ENCODE measurements at regions not wholly inside any gene's neighbourhood (a gene's known extent, or its start where the extent isn't known, plus 50 kb on each side); places are given as distances from the start of the nearest gene placed in this dataset.
"Not testable (repeated sequence)": the region's sequence is repeated elsewhere in the genome, so short reads cannot be mapped to it uniquely, and the experiment has no call there.

DNA sequence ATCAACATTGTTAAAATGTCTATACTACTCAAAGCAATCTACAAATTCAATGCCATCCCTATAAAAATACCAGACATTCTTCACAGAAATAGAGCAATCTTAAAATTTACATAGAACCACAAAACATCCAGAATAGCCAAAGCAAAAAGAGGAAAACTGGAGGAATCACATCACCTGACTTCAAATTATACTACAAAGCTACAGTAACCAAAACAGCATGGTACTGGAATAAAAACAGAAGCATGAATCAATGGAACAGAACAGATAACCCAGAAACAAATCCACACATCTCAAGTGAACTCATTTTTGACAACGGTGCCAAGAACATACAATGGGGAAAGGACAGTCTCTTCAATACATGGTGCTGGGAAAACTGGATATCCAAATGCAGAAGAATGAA is 87.3 kb upstream of the EGFR start:
- H3K9me3 Mint-ChIP-seq = no peaks in the 10 kb centered on the region
- peaks cover 42% of the 10 kb centered on the region for H3K27me3 Mint-ChIP-seq
- no peak overlapping the region for H3K27ac Mint-ChIP-seq
- no peaks in the 10 kb centered on the region for H3K36me3 Mint-ChIP-seq (ENCODE audit: low read depth)
- no peak overlapping the region for H3K4me3 Mint-ChIP-seq
- CTCF ChIA-PET = no interaction called here
- no peak for DNase-seq
- POLR2A ChIA-PET = no interaction called here
- no peaks in the 10 kb centered on the region for H3K4me1 Mint-ChIP-seq

DNA sequence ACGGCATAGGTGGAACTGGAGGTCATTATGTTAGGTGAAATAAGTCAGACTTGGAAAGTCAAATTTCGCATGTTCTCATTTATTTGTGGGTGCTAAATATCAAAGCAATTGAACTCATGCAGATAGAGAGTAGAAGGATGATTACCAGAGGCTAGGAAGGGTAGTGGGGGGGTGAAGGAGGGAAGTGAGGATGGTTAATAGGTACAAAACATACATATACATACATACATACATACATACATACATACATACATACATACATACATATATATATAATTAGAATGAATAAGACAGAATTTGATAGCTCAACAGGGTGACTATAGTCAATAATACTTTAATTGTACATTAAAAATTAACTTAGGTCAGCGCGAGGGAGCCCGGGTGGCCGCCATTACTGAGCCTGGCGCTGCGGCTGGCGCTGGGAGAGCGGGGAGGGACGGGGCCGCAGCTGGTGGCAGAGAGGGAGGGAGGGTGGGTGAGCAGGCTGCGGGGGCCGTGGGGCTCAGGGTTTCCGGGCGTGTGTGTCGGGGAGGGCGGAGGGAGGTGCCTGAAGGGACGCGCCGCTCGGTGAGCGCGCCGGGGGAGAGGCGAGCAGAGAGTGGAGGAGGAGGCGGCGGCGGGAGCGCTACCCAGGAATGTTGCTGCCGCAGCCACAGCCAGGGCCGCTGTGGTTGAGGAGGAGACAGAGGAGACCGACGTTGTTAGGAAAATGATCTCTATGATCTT is 85.8 kb upstream of the EGFR start:
- Mint-ChIP-seq H3K36me3 (ENCODE audit: low read depth) (no peaks in the 10 kb centered on the region), H3K4me1 (no peaks in the 10 kb centered on the region), H3K4me3 (no peak overlapping the region), H3K27me3 (peaks cover 45% of the 10 kb centered on the region), H3K27ac (no peak overlapping the region), H3K9me3 (no peaks in the 10 kb centered on the region)
- ChIA-PET POLR2A (no interaction called here), CTCF (no interaction called here)
- no peak for DNase-seq

DNA sequence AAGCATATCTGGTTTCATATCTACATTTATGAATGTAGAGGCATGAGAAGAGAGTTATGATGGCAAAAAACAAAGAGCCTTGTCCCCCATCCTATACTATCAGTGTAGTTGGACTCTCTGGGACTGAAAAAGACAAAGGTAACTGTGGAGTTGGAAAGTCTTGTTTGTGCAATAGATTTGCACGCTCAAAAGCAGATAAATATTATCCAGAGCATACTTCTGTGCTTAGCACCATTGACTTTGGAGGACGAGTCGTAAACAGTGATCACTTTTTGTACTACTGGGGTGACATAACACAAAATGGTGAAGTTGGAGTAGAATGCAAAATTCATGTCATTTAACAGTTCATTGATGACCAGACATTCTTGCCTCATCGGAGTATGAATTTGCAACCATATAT is 85.2 kb upstream of the EGFR start:
- H3K9me3 Mint-ChIP-seq = no peaks in the 10 kb centered on the region
- peaks cover 46% of the 10 kb centered on the region for H3K27me3 Mint-ChIP-seq
- no peaks in the 10 kb centered on the region for H3K36me3 Mint-ChIP-seq (ENCODE audit: low read depth)
- H3K4me3 Mint-ChIP-seq = no peak overlapping the region
- H3K4me1 Mint-ChIP-seq = no peaks in the 10 kb centered on the region
- H3K27ac Mint-ChIP-seq = no peak overlapping the region
- POLR2A ChIA-PET = no interaction called here
- no peak for DNase-seq
- CTCF ChIA-PET = no interaction called here

DNA sequence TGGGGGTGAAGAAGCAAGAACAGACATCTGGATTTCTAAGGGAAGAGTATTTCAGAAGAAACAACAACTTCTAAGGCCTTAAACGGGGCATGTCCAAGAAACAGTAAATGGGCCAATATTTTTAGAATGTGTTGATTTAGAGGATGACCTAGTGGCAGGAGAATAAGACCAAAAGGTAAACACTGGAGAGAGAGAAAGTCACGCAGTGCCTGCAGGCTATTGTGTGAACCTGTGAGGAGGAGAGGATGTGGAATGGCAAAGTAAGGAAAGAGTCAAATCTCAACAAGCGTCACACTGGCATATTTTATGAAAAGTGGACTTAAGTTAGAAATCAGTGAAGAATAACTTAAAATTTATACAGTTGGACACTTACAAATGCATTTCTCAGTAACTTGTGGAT is 78.1 kb upstream of the EGFR start:
- Mint-ChIP-seq H3K27me3 (peaks cover 6% of the 10 kb centered on the region), H3K4me3 (no peak overlapping the region), H3K27ac (no peak overlapping the region), H3K36me3 (ENCODE audit: low read depth) (no peaks in the 10 kb centered on the region), H3K9me3 (no peaks in the 10 kb centered on the region), H3K4me1 (no peaks in the 10 kb centered on the region)
- no peak for DNase-seq
- ChIA-PET CTCF (no interaction called here), POLR2A (no interaction called here)

DNA sequence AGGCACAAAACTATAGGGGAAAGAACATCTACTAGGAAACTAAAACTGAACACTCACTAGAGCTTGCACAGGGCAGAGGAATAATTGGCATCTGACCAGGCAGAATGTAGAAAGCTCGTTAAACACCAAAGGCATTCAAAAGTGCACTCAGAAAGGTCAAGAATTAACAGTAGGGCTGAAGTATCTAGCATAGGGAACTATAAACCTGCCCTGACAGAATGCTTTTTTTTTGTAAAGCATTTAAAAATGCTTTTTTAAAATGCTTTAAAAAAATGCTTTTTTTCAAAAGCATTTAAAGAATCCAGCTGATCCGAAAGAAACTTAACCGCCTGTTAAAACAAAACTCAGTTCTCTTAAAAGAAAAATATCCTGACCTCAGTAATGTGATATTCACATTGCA is 74.6 kb upstream of the EGFR start:
- Mint-ChIP-seq H3K36me3 (ENCODE audit: low read depth) (no peaks in the 10 kb centered on the region), H3K9me3 (no peaks in the 10 kb centered on the region), H3K4me3 (no peak overlapping the region), H3K4me1 (no peaks in the 10 kb centered on the region), H3K27me3 (no peaks in the 10 kb centered on the region), H3K27ac (no peak overlapping the region)
- POLR2A ChIA-PET = no interaction called here
- CTCF ChIA-PET = no interaction called here
- DNase-seq = no peak

DNA sequence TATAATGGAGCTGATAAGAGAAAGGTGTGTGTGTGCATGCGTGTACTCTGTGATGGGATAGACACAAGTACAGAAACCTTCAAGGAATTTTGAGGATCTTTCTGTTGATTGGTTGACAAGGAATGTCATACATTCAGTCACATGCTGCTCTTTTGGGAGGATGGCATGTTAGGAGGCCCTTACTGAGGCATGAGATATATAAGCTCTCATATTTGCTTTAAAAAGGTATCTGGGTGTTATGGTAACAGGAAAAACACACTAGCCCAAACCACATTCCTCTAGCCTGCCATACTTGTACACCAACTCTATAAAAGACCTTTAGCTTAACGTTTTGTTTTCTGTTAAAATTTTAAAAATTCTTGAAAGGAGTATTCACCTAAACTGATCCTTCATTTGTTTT is 72.5 kb upstream of the EGFR start:
- POLR2A ChIA-PET = no interaction called here
- DNase-seq = no peak
- CTCF ChIA-PET = no interaction called here
- H3K36me3 Mint-ChIP-seq (ENCODE audit: low read depth) = no peaks in the 10 kb centered on the region
- H3K27me3 Mint-ChIP-seq = no peaks in the 10 kb centered on the region
- H3K9me3 Mint-ChIP-seq = no peaks in the 10 kb centered on the region
- H3K4me1 Mint-ChIP-seq = no peaks in the 10 kb centered on the region
- H3K4me3 Mint-ChIP-seq = no peak overlapping the region
- no peak overlapping the region for H3K27ac Mint-ChIP-seq

DNA sequence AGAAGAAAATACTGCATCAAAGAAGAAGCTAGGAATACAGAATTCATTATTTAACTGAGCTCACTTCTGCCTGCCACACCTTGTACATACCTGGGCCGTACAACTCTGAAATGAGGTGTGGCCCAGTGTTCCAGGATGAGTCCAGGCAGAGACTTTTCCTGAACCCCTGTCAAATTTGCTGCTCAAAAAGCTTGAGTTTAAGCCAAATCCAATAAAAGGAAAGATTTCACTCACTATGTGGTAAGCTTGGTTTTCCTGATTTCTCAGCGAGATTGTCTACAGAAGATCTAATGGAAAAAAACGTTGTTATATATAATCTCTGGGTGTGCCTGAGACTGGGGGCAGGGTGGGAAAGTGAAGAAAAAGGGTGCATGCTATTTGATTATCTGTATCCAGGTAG is 72.1 kb upstream of the EGFR start:
- H3K27ac Mint-ChIP-seq = no peak overlapping the region
- H3K36me3 Mint-ChIP-seq (ENCODE audit: low read depth) = no peaks in the 10 kb centered on the region
- no peak overlapping the region for H3K4me3 Mint-ChIP-seq
- POLR2A ChIA-PET = no interaction called here
- no peak for DNase-seq
- H3K9me3 Mint-ChIP-seq = no peaks in the 10 kb centered on the region
- no peaks in the 10 kb centered on the region for H3K4me1 Mint-ChIP-seq
- no peaks in the 10 kb centered on the region for H3K27me3 Mint-ChIP-seq
- CTCF ChIA-PET = no interaction called here

DNA sequence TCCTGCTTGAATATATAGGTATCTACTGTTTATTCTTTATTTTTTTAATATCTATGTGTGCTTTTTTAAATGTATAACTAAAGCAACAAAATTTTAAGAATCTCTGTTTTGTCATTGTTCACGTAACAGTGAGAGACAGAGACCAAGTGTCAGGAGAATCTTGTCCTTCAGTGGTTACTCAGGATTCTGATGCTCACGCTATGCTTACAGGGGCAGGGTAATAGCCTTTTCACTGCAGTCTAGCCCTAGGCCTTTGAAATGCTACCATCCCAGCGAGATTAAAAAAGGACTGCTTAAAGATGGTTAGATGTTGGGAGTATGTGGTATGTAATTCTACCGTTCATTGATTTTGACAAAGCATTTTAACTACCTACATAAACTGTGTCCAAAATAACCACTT is 71.6 kb upstream of the EGFR start:
- ChIA-PET POLR2A (no interaction called here), CTCF (no interaction called here)
- H3K36me3 Mint-ChIP-seq (ENCODE audit: low read depth) = no peaks in the 10 kb centered on the region
- no peaks in the 10 kb centered on the region for H3K9me3 Mint-ChIP-seq
- no peak for DNase-seq
- no peak overlapping the region for H3K27ac Mint-ChIP-seq
- H3K4me1 Mint-ChIP-seq = no peaks in the 10 kb centered on the region
- H3K4me3 Mint-ChIP-seq = no peak overlapping the region
- H3K27me3 Mint-ChIP-seq = no peaks in the 10 kb centered on the region

DNA sequence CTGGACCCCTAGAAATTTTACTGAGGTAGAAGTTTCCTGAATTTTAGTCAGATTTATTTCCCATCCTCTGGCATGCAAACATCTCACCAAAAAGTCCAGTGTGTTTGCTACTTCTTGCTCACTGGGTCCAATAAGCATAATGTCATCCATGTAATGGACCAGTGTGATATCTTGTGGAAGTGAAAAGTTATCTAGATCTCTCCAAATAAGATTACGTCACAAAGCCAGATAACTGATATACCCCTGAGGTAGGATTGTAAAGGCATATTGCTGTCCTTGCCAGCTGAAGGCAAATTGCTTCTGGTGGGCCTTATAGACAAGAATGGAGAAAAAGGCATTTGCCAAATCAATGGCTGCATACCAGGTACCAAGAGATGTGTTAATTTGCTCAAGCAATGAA is 69.3 kb upstream of the EGFR start:
- H3K27me3 Mint-ChIP-seq; CTCF ChIA-PET; H3K4me1 Mint-ChIP-seq; H3K4me3 Mint-ChIP-seq; H3K9me3 Mint-ChIP-seq; H3K36me3 Mint-ChIP-seq (ENCODE audit: low read depth); DNase-seq; POLR2A ChIA-PET; H3K27ac Mint-ChIP-seq: not testable (repeated sequence)

DNA sequence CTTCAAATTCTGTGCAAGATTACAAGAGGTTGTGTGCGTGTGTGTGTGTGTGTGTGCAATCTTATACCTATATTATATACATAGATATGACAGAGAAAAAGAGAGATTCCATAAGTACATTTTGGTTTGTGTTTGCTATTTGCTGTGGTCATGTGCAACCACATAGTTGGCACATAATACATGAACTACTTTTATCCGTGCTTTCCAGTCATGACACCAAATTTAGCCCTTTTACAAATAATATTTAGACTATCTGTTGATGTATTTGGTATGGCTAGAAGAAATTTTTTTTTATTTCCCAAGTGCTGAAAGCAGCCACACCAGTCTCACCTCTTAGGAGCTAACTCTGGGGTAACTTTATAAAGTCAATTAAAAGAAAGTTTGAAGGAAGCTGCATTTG is 63.5 kb upstream of the EGFR start:
- Mint-ChIP-seq H3K4me3 (no peak overlapping the region), H3K4me1 (no peaks in the 10 kb centered on the region), H3K9me3 (peaks cover 3% of the 10 kb centered on the region), H3K27ac (no peak overlapping the region), H3K27me3 (no peaks in the 10 kb centered on the region), H3K36me3 (ENCODE audit: low read depth) (no peaks in the 10 kb centered on the region)
- no peak for DNase-seq
- POLR2A ChIA-PET = no interaction called here
- CTCF ChIA-PET = no interaction called here

DNA sequence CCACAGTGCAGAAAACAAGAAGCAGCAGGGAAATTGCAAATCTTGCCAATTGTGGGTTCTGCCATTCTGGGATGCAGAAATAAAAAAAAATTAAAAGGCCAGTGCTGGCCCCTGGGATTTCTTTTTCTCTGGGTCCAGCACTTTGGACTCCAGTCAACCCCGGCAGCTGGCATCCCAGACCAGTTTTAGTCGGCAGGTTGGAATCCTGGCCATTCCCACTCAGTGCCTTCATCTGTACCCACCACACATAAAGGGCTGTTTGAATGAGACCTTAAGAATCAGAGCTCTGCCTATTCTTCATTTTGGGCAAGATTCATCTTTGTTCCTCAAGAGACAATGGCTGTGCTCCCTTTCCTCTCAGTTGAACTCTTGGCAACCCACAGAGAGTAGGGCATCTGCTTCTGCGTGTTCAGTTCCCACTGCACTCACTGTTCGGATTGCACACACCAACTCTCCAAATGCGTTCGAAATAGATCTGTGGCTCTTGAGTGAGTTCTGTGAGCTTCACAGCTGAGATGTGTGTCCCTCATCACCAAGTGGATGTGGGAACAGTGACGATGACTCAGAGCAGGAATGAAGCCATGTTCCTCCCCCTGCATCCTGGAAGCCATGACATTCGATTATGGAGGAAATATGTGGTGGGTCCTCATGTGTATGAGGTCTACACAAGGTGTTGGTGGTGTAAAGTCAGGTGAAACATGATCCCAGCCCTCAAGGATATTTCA is 63.0 kb upstream of the EGFR start:
- no peaks in the 10 kb centered on the region for H3K27me3 Mint-ChIP-seq
- H3K4me1 Mint-ChIP-seq = no peaks in the 10 kb centered on the region
- POLR2A ChIA-PET = no interaction called here
- DNase-seq = no peak
- no peak overlapping the region for H3K4me3 Mint-ChIP-seq
- no peak overlapping the region for H3K27ac Mint-ChIP-seq
- H3K9me3 Mint-ChIP-seq = peaks cover 3% of the 10 kb centered on the region
- CTCF ChIA-PET = no interaction called here
- H3K36me3 Mint-ChIP-seq (ENCODE audit: low read depth) = no peaks in the 10 kb centered on the region

DNA sequence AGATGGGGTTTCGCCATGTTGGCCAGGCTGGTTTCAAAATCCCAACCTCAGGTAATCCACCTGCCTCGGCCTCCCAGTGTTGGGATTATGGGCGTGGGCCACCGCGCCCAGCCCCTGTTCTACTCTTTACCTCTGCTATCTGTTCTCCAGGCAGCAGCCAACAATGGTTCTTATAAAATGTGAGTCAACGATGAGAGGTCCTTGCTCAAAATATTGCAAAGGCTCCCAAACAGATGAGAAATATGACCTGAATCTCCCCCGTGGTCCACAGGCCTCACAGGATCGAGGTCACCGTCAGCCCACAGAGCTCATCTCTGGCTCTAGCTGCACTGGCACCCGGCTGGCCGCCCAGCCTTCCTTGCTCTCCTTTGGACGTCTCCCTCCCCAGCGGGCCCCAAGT is 62.0 kb upstream of the EGFR start:
- no peaks in the 10 kb centered on the region for H3K27me3 Mint-ChIP-seq
- POLR2A ChIA-PET = no interaction called here
- no peak for DNase-seq
- no peaks in the 10 kb centered on the region for H3K4me1 Mint-ChIP-seq
- peaks cover 3% of the 10 kb centered on the region for H3K9me3 Mint-ChIP-seq
- no peak overlapping the region for H3K27ac Mint-ChIP-seq
- CTCF ChIA-PET = no interaction called here
- H3K36me3 Mint-ChIP-seq (ENCODE audit: low read depth) = no peaks in the 10 kb centered on the region
- no peak overlapping the region for H3K4me3 Mint-ChIP-seq

DNA sequence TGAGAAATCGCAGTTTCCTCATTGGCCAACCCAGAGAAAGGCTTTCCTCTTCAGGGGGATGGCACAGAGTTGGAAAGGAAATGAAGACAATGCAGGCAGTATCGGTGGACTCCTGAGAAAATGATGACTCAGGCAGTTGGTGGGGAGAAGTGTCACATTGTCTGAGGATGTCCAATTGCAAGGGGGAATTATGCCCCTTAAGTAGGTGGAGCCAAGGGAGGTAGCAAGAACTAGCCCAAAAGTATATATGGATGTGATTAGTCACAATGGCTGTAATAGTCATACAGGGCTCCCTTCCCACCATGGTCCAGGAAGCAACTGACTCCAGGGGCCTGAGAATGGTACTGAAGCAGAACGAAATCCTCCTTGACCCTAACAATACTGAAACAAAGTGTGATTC is 58.3 kb upstream of the EGFR start:
- no peak overlapping the region for H3K27ac Mint-ChIP-seq
- H3K9me3 Mint-ChIP-seq = peaks cover 3% of the 10 kb centered on the region
- H3K4me3 Mint-ChIP-seq = no peak overlapping the region
- ChIA-PET POLR2A (no interaction called here), CTCF (no interaction called here)
- DNase-seq = no peak
- H3K4me1 Mint-ChIP-seq = no peaks in the 10 kb centered on the region
- no peaks in the 10 kb centered on the region for H3K27me3 Mint-ChIP-seq
- H3K36me3 Mint-ChIP-seq (ENCODE audit: low read depth) = no peaks in the 10 kb centered on the region

DNA sequence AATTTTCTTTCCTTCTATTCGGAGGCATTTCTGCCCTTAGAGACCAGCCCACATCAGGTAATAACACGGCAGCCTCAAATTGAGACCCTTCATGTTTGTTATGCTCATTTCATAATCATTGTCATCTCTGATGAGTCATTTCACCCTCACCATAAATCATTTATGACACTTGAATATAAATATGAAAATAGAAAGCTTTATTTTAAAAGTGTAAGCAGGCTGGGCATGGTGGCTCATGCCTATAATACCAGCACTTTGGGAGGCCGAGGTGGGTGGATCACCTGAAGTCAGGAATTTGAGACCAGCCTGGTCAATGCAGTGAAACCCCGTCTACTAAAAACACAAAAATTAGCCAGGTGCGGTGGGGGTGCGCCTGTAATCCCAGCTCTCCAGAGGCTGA is 57.4 kb upstream of the EGFR start:
- Mint-ChIP-seq H3K27me3 (no peaks in the 10 kb centered on the region), H3K4me1 (no peaks in the 10 kb centered on the region), H3K4me3 (no peak overlapping the region), H3K36me3 (ENCODE audit: low read depth) (no peaks in the 10 kb centered on the region), H3K27ac (no peak overlapping the region), H3K9me3 (peaks cover 3% of the 10 kb centered on the region)
- ChIA-PET CTCF (no interaction called here), POLR2A (no interaction called here)
- DNase-seq = no peak
